ENCODE measurements at regions not wholly inside any gene's neighbourhood (a gene's known extent, or its start where the extent isn't known, plus 50 kb on each side); places are given as distances from the start of the nearest gene placed in this dataset.

GRCh38 chr15:83339396-83339795, 54.9 kb upstream of the BNC1 start:
- Histone ChIP-seq H3K4me1 (ENCODE audit: insufficient read depth, low read length) (no peaks in the 10 kb centered on the region), H3T11ph (ENCODE audit: low read length) (no peak overlapping the region), H3K23me2 (ENCODE audit: insufficient read length, low read depth, low read length, poor library complexity, severe bottlenecking) (no peaks in the 10 kb centered on the region), H4K5ac (ENCODE audit: insufficient read length, low read depth, low read length) (no peak overlapping the region), H3K27me3 (ENCODE audit: insufficient read depth, low read length) (no peaks in the 10 kb centered on the region), H2BK5ac (ENCODE audit: insufficient read length, low read length) (no peak overlapping the region), H2BK120ac (ENCODE audit: low read depth, low read length, poor library complexity, severe bottlenecking) (no peak overlapping the region), H3K14ac (ENCODE audit: insufficient read depth, low read length) (no peak overlapping the region), H2BK12ac (ENCODE audit: insufficient read length, low read depth, low read length) (no peak overlapping the region), H2BK15ac (ENCODE audit: low read depth, low read length) (no peak overlapping the region), H3K18ac (ENCODE audit: insufficient read length, low read depth, low read length) (no peak overlapping the region), H3K79me2 (ENCODE audit: insufficient read depth, low read length) (no peaks in the 10 kb centered on the region), H2AFZ (ENCODE audit: low read length) (no peak overlapping the region), H3K4ac (ENCODE audit: low read depth, low read length) (no peak overlapping the region), H3K56ac (ENCODE audit: insufficient read length, low read depth, low read length) (no peak overlapping the region), H2AK5ac (ENCODE audit: insufficient read length, low read length) (no peak overlapping the region), H3K4me2 (ENCODE audit: insufficient read depth, insufficient read length, low read length) (no peak overlapping the region), H2BK20ac (ENCODE audit: low read depth, low read length, poor library complexity, severe bottlenecking) (no peak overlapping the region), H4K20me1 (ENCODE audit: control insufficient read depth, insufficient read depth, insufficient read length) (no peaks in the 10 kb centered on the region), H3K79me1 (ENCODE audit: insufficient read depth, low read depth, low read length, poor library complexity, severe bottlenecking) (no peaks in the 10 kb centered on the region), H3K9ac (ENCODE audit: extremely low read depth, insufficient read length, low read length) (no peak overlapping the region), H4K8ac (replicated peaks; ENCODE audit: insufficient read length, low read depth, low read length) (no peak overlapping the region), H4K91ac (ENCODE audit: insufficient read length, low read depth, low read length) (no peak overlapping the region), H3K23ac (ENCODE audit: insufficient read length, low read depth, low read length) (no peak overlapping the region), H3K27ac (ENCODE audit: insufficient read length, low read depth, low read length) (no peak overlapping the region), H3K9me3 (ENCODE audit: control insufficient read depth, low read depth, low read length) (no peaks in the 10 kb centered on the region)
- H3K9me3 Mint-ChIP-seq: no peaks in the 10 kb centered on the region
- no peaks in the 10 kb centered on the region for H3K36me3 Mint-ChIP-seq (ENCODE audit: insufficient read depth in 1 of 3, low read depth in 3 of 3)
- no peak overlapping the region for H3K4me3 Mint-ChIP-seq
- H3K27me3 Mint-ChIP-seq (ENCODE audit: low read depth): peaks cover 3% of the 10 kb centered on the region; the same call in 1 of the 2 replicates
- H3K4me1 Mint-ChIP-seq: no peaks in the 10 kb centered on the region
- no CpG with 5 or more reads among the region's 5 CpGs for WGBS (ENCODE audit: extremely low coverage, insufficient read length, low lambda C conversion rate)
- DNase-seq: no peak
- no peak for TF ChIP-seq CTCF (conservative IDR thresholded peaks at IDR 0.05)
- no peak overlapping the region for H3K27ac Mint-ChIP-seq
